HG02642 (cell line): ENCODE measurements at regions not wholly inside any gene's neighbourhood (a gene's known extent, or its start where the extent isn't known, plus 50 kb on each side); places are given as distances from the start of the nearest gene placed in this dataset.
A peak's percentile ranks its signal among the peaks of the same experiment; 100 is the strongest.

ENCODE experiments used
- ATAC-seq: cut with Tn5 transposase; IDR thresholded peaks from one replicate; pipeline ENCODE4 v1.9.1; 2021; ENCODE audit warnings: mild to moderate bottlenecking; ENCODE audit not compliant: unreplicated experiment, poor library complexity

DNA sequence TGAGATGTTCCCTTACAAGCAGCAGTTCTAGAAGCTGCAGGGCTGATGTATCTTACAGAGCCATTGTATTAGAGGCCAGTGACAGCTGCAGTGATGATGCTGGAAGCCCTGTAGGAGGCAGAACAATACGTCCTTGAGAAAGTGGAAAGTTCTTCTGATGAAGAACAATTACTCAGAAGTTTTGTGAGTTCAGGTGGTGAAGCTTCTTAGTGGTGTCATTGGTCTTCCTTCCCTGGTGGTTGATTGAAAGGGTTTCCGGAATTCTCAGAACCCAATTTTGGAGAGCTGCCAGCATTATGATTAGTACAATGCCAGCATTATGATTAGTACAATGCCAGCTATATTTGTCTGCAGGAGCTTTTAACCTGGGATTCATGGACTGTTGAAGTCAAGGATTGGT is 356.4 kb downstream of the MFSD1 start:
- no peak for ATAC-seq

DNA sequence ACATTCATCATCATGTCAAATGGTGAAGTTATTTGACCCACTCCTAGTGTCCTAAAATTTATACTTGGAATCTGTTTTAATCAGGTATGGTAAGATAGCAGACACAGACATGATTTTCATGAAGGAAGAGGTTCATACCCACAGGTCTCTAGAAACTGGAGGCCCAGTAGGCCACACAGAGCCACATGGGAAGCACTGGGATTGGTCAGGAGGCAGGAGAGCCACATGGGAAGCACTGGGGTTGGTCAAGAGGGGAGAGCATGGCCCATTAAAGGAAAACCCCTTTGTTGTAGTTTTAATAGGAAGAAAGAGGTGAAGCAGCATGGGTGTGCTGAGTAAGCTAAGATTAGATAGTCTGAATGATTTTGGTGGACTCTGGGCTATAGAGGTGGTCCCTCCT is 356.9 kb downstream of the MFSD1 start:
- ATAC-seq, result no peak

DNA sequence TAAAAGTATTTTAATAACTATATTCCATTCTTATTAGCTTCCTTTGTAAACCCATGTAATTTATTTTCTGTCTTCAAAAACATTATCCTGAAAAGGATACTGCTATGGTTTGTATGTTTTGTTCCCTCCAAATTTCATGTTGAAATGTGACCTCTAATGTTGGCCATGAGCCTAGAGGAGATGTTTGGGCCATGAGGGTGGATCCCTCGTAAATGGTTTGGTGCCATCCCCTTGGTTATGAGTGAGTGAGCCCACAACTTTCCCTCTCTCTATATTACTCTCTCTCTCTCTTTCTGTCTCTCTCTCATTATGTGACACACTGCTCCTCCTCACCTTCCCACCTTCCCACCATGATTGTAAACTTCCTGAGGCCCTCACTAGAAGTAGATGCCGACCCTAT is 357.7 kb downstream of the MFSD1 start:
- no peak for ATAC-seq

DNA sequence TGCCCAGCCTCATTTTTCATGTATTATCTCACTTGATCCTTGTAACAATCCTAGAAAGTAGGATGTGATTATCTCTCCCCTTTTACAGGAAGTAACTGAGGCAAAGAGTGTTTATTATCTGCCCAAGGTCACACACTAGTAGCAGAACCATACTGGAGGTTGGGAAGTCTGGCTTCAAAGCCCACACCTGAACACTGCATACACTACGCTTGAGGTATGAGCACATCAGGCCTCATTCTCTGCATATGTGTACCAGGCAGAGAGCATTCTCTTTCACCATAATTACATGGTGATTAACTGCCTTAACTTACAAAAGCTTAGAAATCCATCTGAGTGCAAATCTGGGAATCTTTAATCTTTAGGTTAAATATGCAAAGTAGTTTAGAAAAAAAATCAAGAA is 361.8 kb downstream of the MFSD1 start:
- ATAC-seq, result no peak

DNA sequence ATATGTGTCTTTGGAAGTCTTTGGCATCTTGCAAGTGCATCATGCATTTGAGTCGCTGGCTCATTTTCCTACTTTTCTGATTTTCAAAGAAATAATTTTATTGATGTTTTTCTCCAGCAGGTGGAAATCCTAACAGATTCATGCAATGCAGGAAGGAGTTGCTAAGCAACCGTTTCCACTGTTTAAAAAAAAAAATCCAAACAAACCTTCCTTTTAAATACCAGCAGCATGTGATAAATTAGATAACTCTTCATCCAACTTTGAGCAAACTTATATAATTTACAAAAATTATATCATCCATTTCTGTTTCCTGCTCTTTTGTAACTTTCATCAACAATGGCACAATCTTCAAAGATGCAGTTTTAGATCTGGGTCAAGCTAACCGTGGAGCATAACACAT is 364.1 kb downstream of the MFSD1 start:
- ATAC-seq, result no peak

DNA sequence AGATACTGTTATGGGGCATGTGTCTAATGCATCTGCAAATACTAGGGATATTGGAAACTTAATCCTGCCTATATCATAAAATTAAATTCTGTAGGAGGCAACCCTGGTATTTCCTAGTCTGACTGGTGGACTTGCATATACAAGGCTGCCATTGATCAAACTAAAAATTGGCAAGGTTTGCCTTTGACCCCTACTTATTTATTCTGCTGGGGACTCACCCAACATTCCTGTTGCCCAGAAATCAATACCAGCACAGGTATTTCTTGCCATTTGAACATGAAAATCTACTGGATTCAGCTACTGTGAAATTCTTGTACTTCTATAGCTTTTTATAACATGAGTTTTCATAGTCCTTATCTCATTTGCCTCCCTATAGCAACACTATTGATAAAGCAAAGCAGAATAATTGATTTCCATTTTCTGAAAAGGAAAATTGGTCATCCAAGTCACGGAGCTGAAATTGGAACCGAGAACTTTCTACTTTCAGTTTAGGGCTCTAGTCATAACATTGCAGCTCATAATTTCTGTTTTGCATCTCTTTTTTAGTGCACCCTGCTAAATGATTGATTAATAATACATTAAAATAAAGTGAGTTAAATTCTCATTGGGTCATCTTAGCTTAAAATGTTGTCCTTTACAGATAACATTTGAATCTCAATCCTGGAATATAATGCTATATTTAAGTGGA is 365.2 kb downstream of the MFSD1 start:
- no peak for ATAC-seq

DNA sequence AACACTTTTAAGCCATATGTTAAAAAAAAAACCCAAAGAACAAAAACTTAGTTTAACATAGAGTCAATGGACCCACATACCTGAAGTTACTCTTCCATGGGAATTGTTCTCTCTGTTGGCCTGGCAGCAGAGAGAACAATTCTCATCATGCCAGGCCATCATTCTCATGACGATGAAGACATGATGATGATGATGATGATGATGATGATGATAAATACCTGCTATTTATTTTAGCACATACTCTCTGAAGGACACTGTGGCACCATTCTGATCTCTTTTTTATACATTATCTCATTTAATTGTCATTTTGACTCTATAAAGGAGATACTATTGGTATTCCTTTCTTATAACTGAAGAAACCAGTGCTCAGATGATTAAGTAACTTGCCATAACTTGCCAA is 366.9 kb downstream of the MFSD1 start:
- no peak for ATAC-seq

DNA sequence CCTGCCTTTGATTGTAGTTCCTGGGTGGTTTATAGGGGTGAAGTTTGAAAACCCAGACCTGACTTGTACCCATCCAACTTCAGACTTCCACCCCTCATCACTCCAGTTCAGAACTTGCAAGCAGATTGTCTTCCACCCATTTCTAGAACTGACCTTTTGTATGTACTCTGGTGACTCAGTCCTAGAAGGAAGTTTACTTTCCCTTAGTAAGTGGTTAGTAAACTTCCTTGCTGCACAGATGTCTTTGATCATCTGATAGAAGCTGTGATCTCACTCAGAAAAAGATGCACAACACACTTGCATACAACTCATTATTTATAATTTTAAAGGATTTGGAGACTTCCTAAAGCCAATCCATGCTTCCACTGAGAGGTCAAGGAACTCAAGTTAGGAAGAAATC is 368.0 kb downstream of the MFSD1 start:
- ATAC-seq, result no peak

DNA sequence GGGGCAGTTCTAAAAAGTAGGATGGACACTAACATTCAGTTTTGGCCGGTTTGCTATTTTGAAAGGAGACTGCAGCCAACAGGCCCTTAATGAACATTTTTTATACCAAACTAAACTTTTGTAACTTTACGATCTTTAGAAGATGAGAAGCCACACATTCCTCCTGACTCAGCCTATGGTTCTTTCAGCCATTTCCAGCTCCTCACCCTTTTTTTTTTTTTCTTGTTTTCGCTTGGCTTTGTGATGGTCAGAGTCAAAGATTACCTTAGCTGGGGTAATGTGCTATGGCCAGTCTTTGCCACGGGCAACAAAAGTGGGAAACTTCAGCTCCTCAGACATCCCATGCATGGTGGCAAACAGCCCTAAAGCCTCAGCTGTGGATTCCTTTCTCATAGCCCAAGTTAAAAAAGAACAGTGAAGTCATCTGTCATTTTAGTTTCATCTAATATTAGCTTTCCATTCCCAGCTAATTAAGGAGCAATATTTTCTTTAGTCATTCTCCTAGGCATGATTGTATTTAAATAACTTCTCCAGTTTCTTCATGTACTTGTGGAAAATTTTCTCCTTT is 368.7 kb downstream of the MFSD1 start:
- ATAC-seq, result no peak

DNA sequence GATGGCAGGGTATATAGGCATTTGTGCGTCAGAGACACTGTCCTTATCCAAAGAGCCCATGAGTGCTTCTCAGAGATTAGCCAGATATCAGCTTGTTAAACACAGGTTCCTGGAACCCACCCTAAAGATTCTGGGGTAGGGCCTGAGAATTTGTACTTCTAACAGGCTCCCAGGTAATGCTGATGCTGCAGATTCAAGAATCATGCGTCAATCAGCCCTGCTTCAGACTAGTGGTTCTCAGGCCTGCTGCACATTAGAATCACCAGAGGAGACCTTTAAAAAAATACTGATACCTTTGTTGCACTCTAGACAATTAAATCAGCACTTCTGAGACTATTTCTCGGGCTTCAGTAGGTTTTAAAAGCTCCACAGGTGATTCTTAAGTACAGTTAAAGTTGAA is 369.5 kb downstream of the MFSD1 start:
- no peak for ATAC-seq

DNA sequence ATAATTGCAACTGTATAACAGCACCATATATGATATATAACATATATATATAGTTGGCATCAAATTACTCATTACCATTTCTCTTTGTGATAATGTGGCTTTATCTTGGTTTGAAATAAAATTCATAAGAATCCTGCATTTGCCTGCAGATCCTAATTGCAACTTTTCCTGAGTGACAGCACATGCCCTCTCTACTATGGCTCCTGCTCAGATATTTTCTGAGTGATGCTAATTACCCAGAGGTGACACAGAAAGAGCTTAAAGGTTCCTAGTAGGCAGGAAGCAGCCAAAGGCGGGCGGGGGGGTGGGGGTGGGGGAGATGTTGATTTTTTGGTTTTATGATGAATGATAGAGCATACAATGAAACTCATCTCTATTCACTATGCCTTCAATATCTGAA is 370.6 kb downstream of the MFSD1 start:
- no peak for ATAC-seq

DNA sequence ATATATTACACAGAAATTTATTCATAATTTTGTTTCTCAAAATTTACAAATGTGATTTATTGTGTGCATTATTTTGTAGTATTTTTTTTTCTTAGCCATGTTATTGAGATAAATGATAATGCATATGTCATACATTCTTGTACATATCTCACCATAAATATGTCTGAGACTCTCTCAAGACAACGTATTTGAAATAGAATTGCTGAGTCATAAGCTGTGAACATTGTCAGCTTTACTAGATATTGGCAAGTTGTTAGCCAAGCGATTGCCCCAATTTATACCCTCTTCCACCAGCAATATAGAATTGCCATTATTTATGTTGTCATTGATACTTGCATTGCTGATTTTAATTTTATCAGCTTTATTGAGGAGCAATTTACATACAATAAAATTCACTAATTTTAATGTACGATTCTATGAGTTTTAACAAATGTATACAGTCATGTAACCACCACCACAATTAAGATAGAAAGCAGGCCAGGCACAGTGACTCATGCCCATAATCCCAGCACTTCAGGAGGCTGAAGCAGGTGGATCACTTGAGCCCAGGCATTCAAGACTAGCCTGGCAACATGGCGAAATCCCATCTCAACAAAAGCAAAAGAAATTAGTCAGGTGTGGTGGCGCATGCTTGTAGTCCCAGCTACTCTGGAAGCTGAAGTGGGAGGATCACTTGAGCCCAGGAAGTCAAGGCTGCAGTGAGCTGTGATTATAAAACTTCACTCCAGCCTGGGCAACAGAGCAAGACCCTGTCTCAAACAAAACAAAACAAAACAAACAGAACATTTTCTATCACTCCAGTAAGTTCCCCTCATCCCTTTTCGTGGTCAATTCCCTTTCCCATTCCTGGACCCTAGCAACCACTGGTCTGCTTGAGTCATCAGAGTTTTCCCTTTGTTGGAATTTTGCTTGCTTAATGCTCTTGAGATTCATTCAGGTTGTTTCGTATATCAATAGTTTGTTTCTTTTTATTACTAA is 373.1 kb downstream of the MFSD1 start:
- ATAC-seq, result no peak

DNA sequence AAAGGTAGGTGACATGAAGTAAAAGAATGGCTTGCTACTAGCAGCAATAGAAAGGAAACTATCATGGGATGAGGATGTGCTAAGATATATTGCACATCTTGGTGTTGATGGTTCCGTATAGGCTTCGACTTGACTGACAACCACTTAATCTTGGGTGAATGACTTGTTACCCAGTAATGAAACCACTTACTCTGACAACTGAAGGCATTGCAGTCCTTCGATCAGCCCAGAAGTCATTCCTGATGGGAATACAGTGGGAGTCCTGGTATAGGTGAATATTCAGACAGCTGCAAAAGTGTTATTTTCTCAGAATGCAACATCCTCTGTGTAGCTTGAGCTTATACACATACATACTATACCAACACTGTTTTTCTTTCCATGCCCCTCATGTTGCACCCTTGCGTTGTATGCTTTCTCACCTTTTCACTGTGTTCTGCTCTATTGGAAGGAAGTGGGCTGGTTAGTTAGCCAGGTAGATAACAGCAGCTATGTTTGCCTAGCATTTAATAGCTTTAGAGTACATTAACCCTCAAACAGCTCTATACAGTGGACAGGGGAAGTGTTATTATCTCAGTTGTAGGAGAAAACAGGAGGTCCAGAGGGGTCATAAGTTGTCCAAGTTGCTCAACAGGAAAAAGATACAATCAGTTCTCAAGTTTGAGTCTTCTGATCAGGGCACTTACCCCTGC is 376.5 kb downstream of the MFSD1 start:
- no peak for ATAC-seq

DNA sequence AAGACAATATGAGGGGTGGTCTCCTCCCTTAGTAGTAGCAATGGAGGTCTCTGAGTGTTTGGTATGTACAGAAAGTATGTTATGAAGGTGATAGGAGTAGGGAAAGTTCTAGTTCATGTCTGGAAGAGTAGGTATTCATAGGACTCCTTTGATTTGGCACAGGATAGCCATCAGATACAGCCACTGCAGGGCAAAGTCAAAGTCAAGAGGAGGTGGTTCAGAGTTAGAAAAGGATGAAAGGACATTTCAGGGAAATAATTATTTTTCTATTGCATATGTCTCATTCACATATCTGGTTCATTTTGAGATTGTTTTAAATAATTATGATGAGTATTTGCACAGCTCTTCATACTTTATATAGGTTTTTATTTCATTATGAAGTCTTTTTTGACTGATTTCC is 381.1 kb downstream of the MFSD1 start:
- ATAC-seq, result no peak

DNA sequence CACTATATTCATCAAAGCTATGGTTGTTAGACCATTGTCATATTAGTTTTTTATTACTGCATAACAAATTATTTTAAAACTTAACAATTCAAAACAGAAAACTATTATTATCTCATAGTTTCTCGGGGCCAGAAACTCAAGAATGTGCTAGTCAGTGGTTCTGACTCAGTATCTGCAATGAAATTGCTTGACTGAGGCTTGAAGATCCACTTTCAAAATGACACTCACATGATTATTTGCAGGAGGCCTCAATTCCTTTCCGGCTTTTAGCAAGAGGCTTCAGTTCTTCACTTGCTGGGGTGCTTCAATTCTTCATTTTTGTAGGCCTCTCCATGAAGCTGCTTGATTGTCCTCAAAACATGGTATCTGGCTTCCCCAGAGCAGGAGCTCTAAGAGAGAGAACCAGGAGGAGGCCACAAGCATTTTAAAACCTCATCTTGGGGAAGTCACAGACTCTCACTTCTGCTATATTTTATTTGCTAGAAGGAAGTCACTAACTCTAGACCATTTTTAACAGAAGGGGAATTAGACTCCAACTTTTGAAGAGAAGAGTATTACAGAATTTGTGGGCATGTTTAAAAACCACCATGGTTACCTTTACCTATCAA is 383.7 kb downstream of the MFSD1 start:
- peak; percentile 66 for ATAC-seq

DNA sequence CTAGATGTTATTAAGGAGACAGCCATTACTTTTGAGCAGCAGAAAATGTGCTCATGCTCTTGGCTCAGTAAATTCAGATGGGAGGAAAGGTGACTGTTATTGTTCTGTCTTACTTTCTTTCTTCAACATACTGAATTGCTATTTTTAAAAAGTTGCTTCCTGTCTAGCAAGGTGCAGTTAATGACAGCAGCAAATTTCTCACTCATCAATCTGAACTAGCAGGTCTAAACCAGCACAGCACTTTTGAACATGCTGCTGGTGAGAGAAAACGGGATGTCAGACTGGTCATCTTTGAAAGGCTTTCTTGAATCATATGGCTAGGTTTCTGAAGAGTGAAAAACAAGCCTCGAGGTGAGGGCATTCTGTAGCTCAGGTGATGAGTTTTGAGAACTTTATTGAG is 384.7 kb downstream of the MFSD1 start:
- peak; percentile 54 for ATAC-seq

DNA sequence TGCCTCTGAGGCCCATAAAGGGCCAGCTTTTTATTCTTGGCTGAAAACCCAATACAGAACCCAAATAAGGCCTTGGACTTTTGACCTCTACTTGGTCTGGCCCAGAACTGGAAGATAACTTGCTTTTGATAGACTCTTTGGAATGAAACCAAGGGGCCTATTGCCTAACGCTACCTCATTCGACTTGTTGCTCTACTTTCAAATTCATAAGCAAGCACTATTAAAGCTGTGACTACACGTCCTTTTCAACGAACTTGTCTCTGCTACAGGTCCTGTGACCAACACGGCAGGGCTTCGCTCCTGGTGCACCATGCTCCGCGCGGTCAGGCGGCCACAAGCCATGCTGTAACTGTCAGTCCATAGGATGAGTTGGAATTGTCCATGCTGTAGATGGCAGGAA is 385.4 kb downstream of the MFSD1 start:
- no peak for ATAC-seq

DNA sequence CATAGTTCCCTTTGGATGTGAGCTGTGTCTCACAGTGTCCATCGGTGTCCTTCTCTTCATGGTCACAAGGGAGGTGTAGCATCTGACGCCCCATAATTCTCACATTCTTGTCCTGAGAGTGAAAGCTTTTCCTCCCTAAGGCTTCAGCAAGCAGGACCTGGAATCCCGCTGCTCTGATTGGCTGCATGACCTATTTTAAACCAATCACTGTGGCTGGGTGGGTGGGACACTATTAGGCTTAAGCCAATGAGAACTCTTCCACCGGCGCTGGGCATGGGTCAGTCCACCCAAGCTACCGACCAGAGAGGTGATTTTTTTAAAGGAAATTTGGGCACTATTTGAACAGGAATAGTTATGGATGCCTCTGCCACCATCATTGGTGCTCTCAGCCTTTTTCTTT is 385.9 kb downstream of the MFSD1 start:
- ATAC-seq, result no peak

DNA sequence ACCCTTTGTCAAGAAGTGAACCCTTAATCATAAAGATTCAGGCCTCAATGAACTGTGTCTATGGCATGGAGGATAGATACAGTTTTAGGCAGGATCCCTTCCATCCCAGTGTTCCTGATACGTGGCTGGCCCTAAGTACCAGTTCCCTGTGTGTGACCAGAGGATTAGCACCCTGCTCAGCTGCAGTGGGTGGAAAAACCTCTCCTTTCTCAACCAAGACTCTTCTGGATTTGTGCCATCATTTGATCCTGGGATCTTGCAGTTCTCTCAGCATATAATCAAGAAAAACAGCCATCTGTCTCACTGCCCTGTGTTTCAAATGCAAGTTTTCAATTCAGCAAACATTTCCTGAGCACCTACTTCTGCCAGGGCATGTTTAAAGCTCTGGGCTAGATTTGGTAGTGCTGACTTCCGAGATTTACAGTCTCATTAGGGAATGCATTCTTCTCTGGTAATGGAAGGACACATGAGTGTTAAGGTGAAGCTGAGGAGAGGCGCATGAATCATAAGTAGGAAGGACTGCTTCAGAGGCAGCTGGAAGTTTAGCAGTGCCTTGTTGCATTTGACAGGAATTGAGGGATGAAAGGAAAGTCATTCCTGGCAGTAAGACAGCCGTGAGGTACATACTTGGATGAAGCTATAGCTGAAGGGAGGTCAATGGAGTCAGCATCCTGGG is 388.3 kb downstream of the MFSD1 start:
- ATAC-seq, result no peak

DNA sequence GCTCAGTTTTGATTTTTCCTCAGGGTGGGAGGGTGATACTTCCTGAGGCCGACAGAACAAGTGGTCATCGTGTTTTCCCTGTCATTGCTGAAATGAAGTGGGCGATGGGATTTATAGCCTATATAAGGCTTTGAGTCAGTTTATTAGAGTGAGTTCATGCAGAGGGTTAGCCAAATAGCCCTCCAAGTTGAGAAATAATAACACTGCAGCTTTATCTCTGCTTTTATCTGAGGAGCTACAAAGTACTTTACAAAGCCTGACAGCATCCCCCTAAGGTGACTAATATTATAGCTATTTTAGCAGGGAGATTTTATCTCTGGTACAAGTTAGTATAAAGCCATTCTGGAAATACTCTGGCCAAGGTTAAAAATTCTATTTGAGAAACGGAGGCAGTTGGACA is 389.6 kb downstream of the MFSD1 start:
- ATAC-seq, result no peak
